Neural cell (in vitro differentiated cells): ENCODE measurements at regions not wholly inside any gene's neighbourhood (a gene's known extent, or its start where the extent isn't known, plus 50 kb on each side); places are given as distances from the start of the nearest gene placed in this dataset.
A peak's percentile ranks its signal among the peaks of the same experiment; 100 is the strongest.

Experiments used
- H2AFZ ChIP-seq: fragments of 200-600, 300-800 bp; sonication (generic), shearing (Covaris generic); 2 replicates; pipeline ENCODE4 v1.6.0; 2014; ENCODE audit warnings: low read depth, mild to moderate bottlenecking, antibody characterized with exemption, low read length, moderate library complexity
- H3F3A ChIP-seq: fragments of 200-600 bp; shearing (Covaris generic); 2 replicates; pipeline ENCODE4 v1.6.1; 2016; ENCODE audit warnings: mild to moderate bottlenecking, moderate library complexity, mixed read lengths, antibody characterized with exemption, low read length; ENCODE audit not compliant: insufficient read depth, poor library complexity, severe bottlenecking
- H3K27ac ChIP-seq: fragments of 200-600, 300-800 bp; sonication (generic), shearing (Covaris generic); 2 replicates; pipeline ENCODE4 v1.5.1; 2014; ENCODE audit warnings: mild to moderate bottlenecking, low read length, moderate library complexity
- H3K27me3 ChIP-seq: fragments of 300-800, 200-600 bp; sonication (generic), shearing (Covaris generic); 2 replicates; pipeline ENCODE4 v1.6.0; 2014; ENCODE audit warnings: mild to moderate bottlenecking, low read depth, low read length, moderate library complexity; ENCODE audit not compliant: insufficient read depth
- H3K36me3 ChIP-seq: fragments of 300-800, 200-600 bp; sonication (generic), shearing (Covaris generic); 2 replicates; pipeline ENCODE4 v1.5.1; 2014; ENCODE audit warnings: mild to moderate bottlenecking, antibody characterized with exemption, low read length, moderate library complexity; ENCODE audit not compliant: insufficient read depth
- H3K4me2 ChIP-seq: fragments of 300-800, 200-600 bp; sonication (generic), shearing (Covaris generic); 2 replicates; pipeline ENCODE4 v1.6.0; 2014; ENCODE audit warnings: mild to moderate bottlenecking, low read length
- H3K4me3 ChIP-seq: fragments of 300-800, 200-600 bp; sonication (generic), shearing (Covaris generic); 2 replicates; pipeline ENCODE4 v1.5.1; 2014; ENCODE audit warnings: mild to moderate bottlenecking, low read length, moderate library complexity
- H3K79me2 ChIP-seq: fragments of 200-600 bp; shearing (Covaris generic); replicated peaks from 2 replicates; pipeline ENCODE4 v1.6.0; 2014; ENCODE audit warnings: mild to moderate bottlenecking, low read length, moderate library complexity; ENCODE audit not compliant: insufficient read depth
- H3K9ac ChIP-seq: fragments of 300-800, 200-600 bp; sonication (generic), shearing (Covaris generic); 2 replicates; pipeline ENCODE4 v1.6.1; 2016; ENCODE audit warnings: mild to moderate bottlenecking, low read length, mixed read lengths
- H3K9me2 ChIP-seq: fragments of 200-600 bp; shearing (Covaris generic); 2 replicates; pipeline ENCODE4 v1.6.1; 2016; ENCODE audit warnings: mild to moderate bottlenecking, low read length, mixed read lengths; ENCODE audit not compliant: insufficient read depth
- H3K9me3 ChIP-seq: fragments of 200-600, 300-800 bp; sonication (generic), shearing (Covaris generic); 2 replicates; pipeline ENCODE4 v1.6.1; 2016; ENCODE audit warnings: mild to moderate bottlenecking, mixed run types, low read length, moderate library complexity, mixed read lengths
- H4K20me1 ChIP-seq: fragments of 200-600 bp; shearing (Covaris generic); 2 replicates; pipeline ENCODE4 v1.6.1; 2016; ENCODE audit warnings: mild to moderate bottlenecking, mixed run types; ENCODE audit not compliant: insufficient read depth
- EP300 ChIP-seq: fragments of 450-650 bp; conservative IDR thresholded peaks from 2 replicates; pipeline ENCODE4 v1.6.1; 2014; ENCODE audit warnings: antibody characterized with exemption, mild to moderate bottlenecking, moderate library complexity; ENCODE audit not compliant: poor library complexity, severe bottlenecking
- EZH2 ChIP-seq: fragments of 200-600, 300-800 bp; shearing (Covaris generic), sonication (generic); IDR thresholded peaks from 2 replicates; pipeline ENCODE4 v1.6.1; 2014; ENCODE audit warnings: antibody characterized with exemption, low read length, borderline replicate concordance, mild to moderate bottlenecking; ENCODE audit not compliant: insufficient read depth, poor library complexity, severe bottlenecking
- MXI1 ChIP-seq: fragments of 450-650 bp; conservative IDR thresholded peaks from 2 replicates; pipeline ENCODE4 v1.6.1; 2014; ENCODE audit warnings: antibody characterized with exemption, mild to moderate bottlenecking; ENCODE audit not compliant: poor library complexity, severe bottlenecking
- POLR2AphosphoS5 ChIP-seq: IDR thresholded peaks from 2 replicates; pipeline ENCODE4 v1.6.1; 2012
- RAD21 ChIP-seq: fragments of 450-650 bp; conservative IDR thresholded peaks from 2 replicates; pipeline ENCODE4 v1.6.1; 2014; ENCODE audit warnings: antibody characterized with exemption, mild to moderate bottlenecking, moderate library complexity
- REST ChIP-seq: IDR thresholded peaks from 2 replicates; pipeline ENCODE4 v1.6.1; 2012; ENCODE audit warnings: borderline replicate concordance
- SMC3 ChIP-seq: fragments of 450-650 bp; conservative IDR thresholded peaks from 2 replicates; pipeline ENCODE4 v1.6.1; 2014; ENCODE audit warnings: antibody characterized with exemption, mild to moderate bottlenecking, moderate library complexity; ENCODE audit not compliant: poor library complexity
- TAF1 ChIP-seq: IDR thresholded peaks from 2 replicates; pipeline ENCODE4 v1.6.1; 2012; ENCODE audit warnings: low read depth
- TF ChIP-seq, protein P1 (sequence below): fragments of 450-650 bp; IDR thresholded peaks from 2 replicates; pipeline ENCODE4 v1.5.1; 2014; ENCODE audit warnings: antibody characterized with exemption, mild to moderate bottlenecking, moderate library complexity; ENCODE audit not compliant: poor library complexity, severe bottlenecking

DNA sequence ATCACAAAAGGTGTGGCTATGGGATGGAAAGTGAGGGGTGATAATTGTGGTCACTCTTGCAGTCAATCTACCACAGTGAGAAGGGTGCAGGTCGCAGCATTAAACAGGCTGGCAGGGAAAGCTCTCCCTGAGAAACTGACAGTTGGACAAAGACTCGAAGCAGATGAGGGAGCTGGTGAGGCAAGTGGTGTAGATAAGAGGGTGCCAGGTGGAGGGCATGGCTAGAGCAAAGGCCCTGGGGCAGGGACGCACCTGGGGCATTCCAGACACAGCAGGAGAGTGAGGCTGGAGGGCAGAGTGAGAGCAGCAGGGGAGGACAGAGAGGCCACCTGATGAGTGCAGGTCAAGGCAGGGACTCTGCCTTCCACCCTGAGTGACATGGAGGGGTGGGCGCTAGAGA is 264.8 kb downstream of the PRDM2 start:
- Histone ChIP-seq H3K36me3 (no peaks in the 10 kb centered on the region), H3K79me2 (no peaks in the 10 kb centered on the region), H3F3A (no peaks in the 10 kb centered on the region), H3K27ac (no peak overlapping the region), H2AFZ (no peak overlapping the region), H3K9me3 (peaks cover 3% of the 10 kb centered on the region), H3K9ac (no peak overlapping the region), H3K4me3 (no peak overlapping the region), H3K4me2 (no peak overlapping the region), H3K9me2 (no peaks in the 10 kb centered on the region), H4K20me1 (no peaks in the 10 kb centered on the region), H3K27me3 (no peaks in the 10 kb centered on the region)
- no peak for TF ChIP-seq TAF1
- TF ChIP-seq RAD21 = no peak
- TF ChIP-seq POLR2AphosphoS5 = no peak
- TF ChIP-seq EP300 = no peak

DNA sequence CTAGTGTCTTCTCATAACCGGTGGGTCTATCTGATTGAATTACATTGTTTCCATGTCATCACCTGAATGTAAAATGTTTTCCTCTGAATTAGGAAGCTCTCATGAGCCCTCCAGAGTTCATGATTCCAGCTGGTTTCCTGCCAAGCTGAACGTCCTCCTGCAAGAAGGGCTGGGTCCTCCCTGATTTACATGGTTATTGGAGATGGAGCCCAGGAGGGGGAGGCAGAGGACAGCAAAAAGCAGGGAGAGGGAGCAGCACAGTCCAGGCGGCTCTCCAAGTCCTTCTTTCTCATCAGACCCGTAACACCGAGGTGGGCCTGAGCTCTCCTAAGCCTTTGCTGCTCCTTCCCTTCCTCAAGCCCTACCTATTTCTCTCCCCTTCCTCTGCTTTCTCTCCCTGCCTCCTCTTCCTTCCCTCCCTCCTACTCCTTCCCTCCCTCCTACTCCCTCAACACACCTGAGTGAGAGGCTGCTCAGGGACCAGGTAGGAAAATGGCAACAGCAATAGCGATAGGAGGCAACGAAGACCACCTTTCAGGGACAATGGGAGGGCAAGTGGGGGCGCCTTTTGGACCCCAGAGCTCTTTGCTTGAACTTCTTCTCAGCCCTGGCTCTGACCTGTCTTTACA is 265.9 kb downstream of the PRDM2 start:
- no peaks in the 10 kb centered on the region for H3F3A ChIP-seq
- no peak overlapping the region for H3K27ac ChIP-seq
- no peak overlapping the region for H3K4me3 ChIP-seq
- no peak overlapping the region for H3K9ac ChIP-seq
- H2AFZ ChIP-seq = no peak overlapping the region
- TF ChIP-seq MXI1 (no peak), TAF1 (no peak), SMC3 (peak; percentile 99), RAD21 (peak; percentile 99), REST (no peak), POLR2AphosphoS5 (no peak), EP300 (no peak), EZH2 (no peak)
- TF ChIP-seq, protein P1, sequence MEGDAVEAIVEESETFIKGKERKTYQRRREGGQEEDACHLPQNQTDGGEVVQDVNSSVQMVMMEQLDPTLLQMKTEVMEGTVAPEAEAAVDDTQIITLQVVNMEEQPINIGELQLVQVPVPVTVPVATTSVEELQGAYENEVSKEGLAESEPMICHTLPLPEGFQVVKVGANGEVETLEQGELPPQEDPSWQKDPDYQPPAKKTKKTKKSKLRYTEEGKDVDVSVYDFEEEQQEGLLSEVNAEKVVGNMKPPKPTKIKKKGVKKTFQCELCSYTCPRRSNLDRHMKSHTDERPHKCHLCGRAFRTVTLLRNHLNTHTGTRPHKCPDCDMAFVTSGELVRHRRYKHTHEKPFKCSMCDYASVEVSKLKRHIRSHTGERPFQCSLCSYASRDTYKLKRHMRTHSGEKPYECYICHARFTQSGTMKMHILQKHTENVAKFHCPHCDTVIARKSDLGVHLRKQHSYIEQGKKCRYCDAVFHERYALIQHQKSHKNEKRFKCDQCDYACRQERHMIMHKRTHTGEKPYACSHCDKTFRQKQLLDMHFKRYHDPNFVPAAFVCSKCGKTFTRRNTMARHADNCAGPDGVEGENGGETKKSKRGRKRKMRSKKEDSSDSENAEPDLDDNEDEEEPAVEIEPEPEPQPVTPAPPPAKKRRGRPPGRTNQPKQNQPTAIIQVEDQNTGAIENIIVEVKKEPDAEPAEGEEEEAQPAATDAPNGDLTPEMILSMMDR = peak; percentile 95
- H3K79me2 ChIP-seq = no peaks in the 10 kb centered on the region
- no peaks in the 10 kb centered on the region for H4K20me1 ChIP-seq
- H3K27me3 ChIP-seq = no peaks in the 10 kb centered on the region
- no peaks in the 10 kb centered on the region for H3K9me2 ChIP-seq
- H3K9me3 ChIP-seq = peaks cover 3% of the 10 kb centered on the region
- H3K4me2 ChIP-seq = no peak overlapping the region
- no peaks in the 10 kb centered on the region for H3K36me3 ChIP-seq
